ENCODE measurements at regions not wholly inside any gene's neighbourhood (a gene's known extent, or its start where the extent isn't known, plus 50 kb on each side); places are given as distances from the start of the nearest gene placed in this dataset.

- no peak for TF ChIP-seq CTCF (IDR thresholded peaks at IDR 0.05)
- TF ChIP-seq POLR2A (IDR thresholded peaks at IDR 0.05): no peak
Observed at GRCh38 chr3:5767304-5767703, 579.8 kb downstream of the EDEM1 start.
